Tibial nerve (tissue), 4 donors: ENCODE measurements at regions not wholly inside any gene's neighbourhood (a gene's known extent, or its start where the extent isn't known, plus 50 kb on each side); places are given as distances from the start of the nearest gene placed in this dataset.

ENCODE experiments used
- EP300 ChIP-seq, 2 donors: sonication (generic); formaldehyde crosslinking; IDR thresholded peaks; one replicate each; pipeline ENCODE4 v1.6.1; 2017; ENCODE audit warnings: antibody characterized with exemption in 2 of 2, mild to moderate bottlenecking in 1 of 2
- POLR2A ChIP-seq, 2 donors: fragments of 450-650 bp; IDR thresholded peaks; one replicate each; pipeline ENCODE4 v1.6.1; 2017; ENCODE audit warnings: antibody characterized with exemption in 2 of 2, mild to moderate bottlenecking in 2 of 2, moderate library complexity in 2 of 2
- TF ChIP-seq, protein P1 (sequence below), 5 experiments: fragments of 200-600 bp in 3 of 5; fragments of 450-650 bp in 2 of 5; sonication (generic) in 3 of 5; IDR thresholded peaks; one replicate each; pipeline ENCODE4 v1.5.1; 2016 to 2019; ENCODE audit warnings: antibody characterized with exemption in 5 of 5, mild to moderate bottlenecking in 3 of 5, moderate library complexity in 2 of 5

DNA sequence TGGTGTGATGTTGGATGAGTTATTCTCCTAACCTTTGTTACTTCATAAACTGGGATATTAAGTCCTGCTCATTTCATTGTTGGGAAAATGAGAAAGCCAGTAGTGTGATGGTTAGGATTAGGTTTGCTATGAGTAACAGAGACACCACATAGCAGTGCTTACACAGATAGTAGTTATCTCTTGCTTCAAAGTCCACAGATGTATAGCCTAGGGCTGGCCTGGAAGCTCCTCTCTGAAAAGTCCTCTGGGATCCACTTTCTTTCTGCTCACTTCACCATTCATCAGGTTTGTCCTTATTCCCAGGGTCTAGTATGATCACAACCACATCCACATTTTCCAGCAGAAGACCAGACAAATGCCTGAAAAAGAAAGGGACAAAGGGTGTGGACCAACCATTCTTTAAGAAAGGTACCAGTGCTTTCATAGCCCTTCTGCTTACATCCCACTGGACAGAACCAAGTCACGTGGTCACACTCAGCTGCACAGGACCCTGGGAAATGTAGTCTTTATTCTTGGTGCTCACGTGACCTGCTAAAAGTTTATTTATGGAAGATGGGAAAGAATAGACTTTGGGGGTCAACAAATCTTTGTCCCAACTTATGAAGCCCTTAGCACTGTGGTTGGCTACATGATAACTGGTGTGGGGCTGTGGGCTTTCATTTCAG, 108.9 kb downstream of the INSIG2 start:
- TF ChIP-seq, protein P1, sequence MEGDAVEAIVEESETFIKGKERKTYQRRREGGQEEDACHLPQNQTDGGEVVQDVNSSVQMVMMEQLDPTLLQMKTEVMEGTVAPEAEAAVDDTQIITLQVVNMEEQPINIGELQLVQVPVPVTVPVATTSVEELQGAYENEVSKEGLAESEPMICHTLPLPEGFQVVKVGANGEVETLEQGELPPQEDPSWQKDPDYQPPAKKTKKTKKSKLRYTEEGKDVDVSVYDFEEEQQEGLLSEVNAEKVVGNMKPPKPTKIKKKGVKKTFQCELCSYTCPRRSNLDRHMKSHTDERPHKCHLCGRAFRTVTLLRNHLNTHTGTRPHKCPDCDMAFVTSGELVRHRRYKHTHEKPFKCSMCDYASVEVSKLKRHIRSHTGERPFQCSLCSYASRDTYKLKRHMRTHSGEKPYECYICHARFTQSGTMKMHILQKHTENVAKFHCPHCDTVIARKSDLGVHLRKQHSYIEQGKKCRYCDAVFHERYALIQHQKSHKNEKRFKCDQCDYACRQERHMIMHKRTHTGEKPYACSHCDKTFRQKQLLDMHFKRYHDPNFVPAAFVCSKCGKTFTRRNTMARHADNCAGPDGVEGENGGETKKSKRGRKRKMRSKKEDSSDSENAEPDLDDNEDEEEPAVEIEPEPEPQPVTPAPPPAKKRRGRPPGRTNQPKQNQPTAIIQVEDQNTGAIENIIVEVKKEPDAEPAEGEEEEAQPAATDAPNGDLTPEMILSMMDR (IDR thresholded peaks at IDR 0.05), result no peak
- TF ChIP-seq EP300 (IDR thresholded peaks at IDR 0.05) (no peak), POLR2A (IDR thresholded peaks at IDR 0.05) (no peak)
